K562 (cell line): ENCODE measurements at regions not wholly inside any gene's neighbourhood (a gene's known extent, or its start where the extent isn't known, plus 50 kb on each side); places are given as distances from the start of the nearest gene placed in this dataset.

ENCODE experiments used
- ATAC-seq: fragments of 200-7000 bp; cut with Tn5 transposase; 3 replicates; pipeline ENCODE4 v1.9.1; 2020; ENCODE audit warnings: moderate library complexity
- BruUV-seq: library from RNA; stranded (reverse); fragments of 400-500 nt; replicated peaks from 2 replicates; lab custom pipeline; 2021; lab: Mats Ljungman, UMichigan
- CTCF ChIA-PET: fragments of 300-600 bp; formaldehyde crosslinking; extraction: SDS; loops from one replicate; lab custom pipeline; 2021; ENCODE audit warnings: low intra/inter-chr PET ratio; lab: Yijun Ruan, JAX
- POLR2A ChIA-PET: fragments of 300-600, 350-650 bp; sonication (Branson Sonifier 250); formaldehyde crosslinking; extraction: SDS; loops from one replicate; lab custom pipeline; 2021; ENCODE audit warnings: antibody characterized with exemption, inconsistent platforms; lab: Yijun Ruan, JAX
- DNase-seq, 4 experiments: peaks; one replicate each; pipeline versions ENCODE4 v3.0.0 to v3.0.0-alpha.2; 2011 to 2018; ENCODE audit warnings: low spot score in 3 of 4, mixed read lengths in 3 of 4; ENCODE audit errors: extremely low read depth in 1 of 4
- FAIRE-seq: peaks from 2 replicates; lab custom pipeline; 2011; peaks lifted over from hg19 to GRCh38; lab: Jason Lieb, UNC
- H2AFZ ChIP-seq: 2 replicates; pipeline ENCODE4 v1.6.0; 2011; ENCODE audit warnings: low read depth, low read length, control low read depth, inconsistent platforms
- H3K27ac ChIP-seq: fragments of 200-600 bp; 3 replicates; pipeline ENCODE4 v1.8.0; 2011; ENCODE audit warnings: low read depth, mild to moderate bottlenecking, control low read depth, inconsistent platforms, low read length, moderate library complexity, mixed read lengths; ENCODE audit errors: extremely low read depth
- H3K27me3 ChIP-seq, 2 experiments: fragments of 300-600 bp in 1 of 2; 2 replicates in 1 of 2; 3 replicates in 1 of 2; pipeline versions ENCODE4 v1.6.0 to v1.8.0; 2011; ENCODE audit warnings: inconsistent platforms in 2 of 2, low read length in 2 of 2, mild to moderate bottlenecking in 1 of 2, mixed read lengths in 1 of 2, moderate library complexity in 1 of 2; ENCODE audit not compliant: control insufficient read depth in 2 of 2, insufficient read depth in 2 of 2
- H3K36me3 ChIP-seq: fragments of 300-600 bp; 3 replicates; pipeline ENCODE4 v1.8.0; 2011; ENCODE audit warnings: mild to moderate bottlenecking, low read length, inconsistent platforms; ENCODE audit not compliant: control insufficient read depth, insufficient read depth
- H3K4me1 ChIP-seq, 2 experiments: fragments of 200-600 bp in 1 of 2; replicated peaks in 1 of 2; 2 replicates in 1 of 2; 3 replicates in 1 of 2; pipeline versions ENCODE4 v1.5.1 to v1.8.0; 2011; ENCODE audit warnings: inconsistent platforms in 2 of 2, low read length in 2 of 2, mild to moderate bottlenecking in 1 of 2, mixed read lengths in 1 of 2, moderate library complexity in 1 of 2; ENCODE audit not compliant: control insufficient read depth in 2 of 2, insufficient read depth in 2 of 2
- H3K4me2 ChIP-seq: 2 replicates; pipeline ENCODE4 v1.6.1; 2011; ENCODE audit warnings: low read length, control low read depth, inconsistent platforms, mixed read lengths; ENCODE audit not compliant: insufficient read depth
- H3K4me3 ChIP-seq: fragments of 200-600 bp; sonication (generic), shearing (Covaris generic); 2 replicates; pipeline ENCODE4 v1.5.1; 2016; ENCODE audit warnings: control low read depth, inconsistent platforms
- H3K79me2 ChIP-seq: fragments of 200-600 bp; 3 replicates; pipeline ENCODE4 v1.8.0; 2011; ENCODE audit warnings: low read length, inconsistent platforms; ENCODE audit not compliant: control insufficient read depth, insufficient read depth
- H3K9ac ChIP-seq, 2 experiments: 2 replicates each; pipeline versions ENCODE4 v1.6.0 to v1.6.1; 2011; ENCODE audit warnings: low read depth in 2 of 2, low read length in 2 of 2, control low read depth in 1 of 2, inconsistent platforms in 1 of 2, mild to moderate bottlenecking in 1 of 2, mixed read lengths in 1 of 2; ENCODE audit not compliant: insufficient read depth in 1 of 2
- H3K9me1 ChIP-seq: one replicate; pipeline ENCODE4 v1.6.0; 2011; ENCODE audit warnings: inconsistent platforms, mild to moderate bottlenecking, low read length, moderate library complexity; ENCODE audit not compliant: control insufficient read depth, insufficient read depth
- H3K9me3 ChIP-seq: replicated peaks from 2 replicates; pipeline ENCODE4 v1.5.1; 2011; ENCODE audit warnings: low read depth, low read length, inconsistent platforms; ENCODE audit not compliant: control insufficient read depth, insufficient read depth
- H4K20me1 ChIP-seq: replicated peaks from 2 replicates; pipeline ENCODE4 v1.6.1; 2011; ENCODE audit warnings: low read length, inconsistent platforms, mixed read lengths; ENCODE audit not compliant: control insufficient read depth, insufficient read depth
- FOXJ3 ChIP-seq: sonication (generic); formaldehyde crosslinking; IDR thresholded peaks from 2 replicates; pipeline ENCODE4 v1.4.0; 2020; ENCODE audit warnings: mild to moderate bottlenecking, missing genetic modification reagents
- FOXM1 ChIP-seq, 2 experiments: fragments of 450-650 bp in 1 of 2; sonication (generic) in 1 of 2; formaldehyde crosslinking in 1 of 2; IDR thresholded peaks; 2 replicates each; pipeline versions ENCODE4 v1.6.1 to v1.9.0; 2017 to 2022; ENCODE audit warnings: low read depth in 2 of 2, mild to moderate bottlenecking in 2 of 2, missing genetic modification reagents in 1 of 2, moderate library complexity in 1 of 2
- MTA3 ChIP-seq: fragments of 450-650 bp; formaldehyde crosslinking; IDR thresholded peaks from 2 replicates; pipeline ENCODE4 v1.6.1; 2017; ENCODE audit warnings: mild to moderate bottlenecking, borderline replicate concordance
- MYBL2 ChIP-seq, 2 experiments: fragments of 450-650 bp in 1 of 2; sonication (generic) in 1 of 2; formaldehyde crosslinking in 1 of 2; IDR thresholded peaks; 2 replicates each; pipeline versions ENCODE4 v1.6.1 to v1.8.1; 2017 to 2022; ENCODE audit warnings: borderline replicate concordance in 1 of 2, inconsistent platforms in 1 of 2, low read depth in 1 of 2, mild to moderate bottlenecking in 1 of 2, missing genetic modification reagents in 1 of 2, moderate library complexity in 1 of 2
- NFATC3 ChIP-seq: fragments of 450-650 bp; IDR thresholded peaks from 2 replicates; pipeline ENCODE4 v1.6.1; 2017; ENCODE audit warnings: mild to moderate bottlenecking
- NFXL1 ChIP-seq: fragments of 450-650 bp; formaldehyde crosslinking; IDR thresholded peaks from 2 replicates; pipeline ENCODE4 v1.4.0; 2021; ENCODE audit warnings: mild to moderate bottlenecking
- SETDB1 ChIP-seq: IDR thresholded peaks from one replicate; pipeline ENCODE4 v1.6.1; 2012; ENCODE audit warnings: low read length, control low read depth, inconsistent platforms
- SRF ChIP-seq, 2 experiments: fragments of 250-450, 450-650 bp in 1 of 2; sonication (Bioruptor Pico) in 1 of 2; sonication (generic) in 1 of 2; formaldehyde crosslinking; IDR thresholded peaks; 2 replicates each; pipeline versions ENCODE4 v1.5.0 to v1.5.1; 2020 to 2022; ENCODE audit warnings: mild to moderate bottlenecking in 1 of 2, missing genetic modification reagents in 1 of 2
- ZNF24 ChIP-seq: fragments of 450-650 bp; IDR thresholded peaks from 2 replicates; pipeline ENCODE4 v1.6.1; 2016
- ZNF316 ChIP-seq: fragments of 450-650 bp; IDR thresholded peaks from 2 replicates; pipeline ENCODE4 v1.6.1; 2016
- WGBS: fragments of 100-300 bp; shearing (Covaris generic); methylation state at CpG from one replicate; pipeline ENCODE4 v1.1.6; 2016; ENCODE audit warnings: low coverage, mixed read lengths; ENCODE audit not compliant: insufficient coverage; ENCODE audit errors: missing lambda C conversion rate; 5-methylcytosine and 5-hydroxymethylcytosine counted together
- in situ Hi-C: fragments of 300-500 bp; cut with MboI; formaldehyde crosslinking; loops from 4 replicates; pipeline ENCODE4 v1.15.0; 2018; ENCODE audit warnings: inconsistent platforms, mixed read lengths
- intact Hi-C: fragments of 100-400 bp; cut with micrococcal nuclease; formaldehyde crosslinking; loops from 2 replicates; pipeline ENCODE4 v1.14.2; 2022

DNA sequence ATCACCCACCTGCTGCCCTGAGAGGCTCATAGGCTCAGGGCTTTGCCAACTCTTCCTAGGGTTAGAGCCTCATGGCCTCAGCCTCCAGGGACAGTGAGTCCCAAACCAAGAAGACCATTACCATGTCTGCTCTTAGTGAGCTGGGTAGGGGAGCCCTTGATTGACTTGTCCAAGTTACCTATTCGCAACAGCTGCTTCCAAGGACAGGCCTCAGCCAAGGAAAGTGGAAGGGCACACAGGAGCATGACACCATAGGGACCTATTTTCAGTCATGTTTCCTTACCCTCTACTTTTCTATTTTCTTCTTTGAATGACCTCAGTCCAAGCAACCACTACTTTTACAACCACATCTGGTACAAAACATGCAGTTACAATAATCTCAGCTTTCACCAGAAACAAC is 81.6 kb downstream of the LBH start:
- POLR2A ChIA-PET = interaction anchor here (1.0 kb wide), 1 partner anchor 40 kb away, joined by 3 read pairs; no protein-coding TSS in a partner anchor

DNA sequence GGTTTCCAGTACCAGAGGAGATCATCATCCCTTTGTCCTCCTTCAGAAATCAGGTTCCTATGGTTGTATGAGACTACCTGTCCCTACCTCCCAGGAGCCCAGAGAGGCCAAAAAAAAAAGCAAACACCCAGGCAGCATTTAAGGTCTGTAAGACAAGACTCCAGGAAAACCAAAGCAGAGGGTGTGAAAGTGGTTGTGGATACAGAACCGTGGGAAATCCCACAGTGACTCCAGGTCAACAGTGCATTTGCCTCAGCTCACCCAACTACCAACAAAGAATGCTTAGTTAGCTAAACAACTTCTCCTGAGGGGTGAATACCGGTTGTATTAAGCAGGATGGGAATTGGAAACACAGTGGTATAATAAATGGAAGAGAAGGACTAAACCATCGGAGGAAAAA is 83.6 kb downstream of the LBH start:
- H2AFZ ChIP-seq = no peak overlapping the region
- TF ChIP-seq ZNF24 (no peak), FOXM1 (IDR thresholded peaks at IDR 0.05; ENCODE audit: low read depth) (no peak), FOXM1 (CRISPR knock-in tag; IDR thresholded peaks at IDR 0.05; ENCODE audit: low read depth) (no peak), MTA3 (no peak), ZNF316 (0 out of 2 replicates have a peak, but pooled peaks have one; percentile 3), SRF (CRISPR knock-in tag; IDR thresholded peaks at IDR 0.05) (no peak), MYBL2 (IDR thresholded peaks at IDR 0.05; ENCODE audit: low read depth) (no peak), MYBL2 (CRISPR knock-in tag; IDR thresholded peaks at IDR 0.05; ENCODE audit: borderline replicate concordance) (no peak), SETDB1 (no peak), NFXL1 (no peak)
- TF ChIP-seq, all 486 proteins: peak for 1
- ATAC-seq = no peak
- Histone ChIP-seq H3K27me3 (peaks cover 4 to 5% of the 10 kb centered on the region in 2 experiments; a peak in 4 of 5 replicates), H3K9me1 (no peaks in the 10 kb centered on the region), H4K20me1 (no peaks in the 10 kb centered on the region), H3K9ac (no peak overlapping the region), H3K9me3 (no peaks in the 10 kb centered on the region), H3K4me2 (no peak overlapping the region), H3K36me3 (no peaks in the 10 kb centered on the region), H3K79me2 (no peaks in the 10 kb centered on the region), H3K4me1 (peaks cover 4 to 13% of the 10 kb centered on the region in 2 experiments; a peak in 4 of 5 replicates), H3K4me3 (no peak overlapping the region), H3K27ac (no peak overlapping the region)
- no TSS peak for BruUV-seq
- POLR2A ChIA-PET = no interaction called here
- CTCF ChIA-PET = no interaction called here
- intact Hi-C loops (no loop called here), in situ Hi-C loops (no loop called here)
- DNase-seq = no peak
- no peak for FAIRE-seq
- WGBS = 22% methylated on average over 3 of the region's 3 CpGs

More for the DNA sequence above, 81.6 kb downstream of the LBH start:
- CTCF ChIA-PET = no interaction called here
- H2AFZ ChIP-seq = no peak overlapping the region
- H3K4me3 ChIP-seq = no peak overlapping the region
- H3K9me1 ChIP-seq = no peaks in the 10 kb centered on the region
- in situ Hi-C loops = no loop called here
- H3K4me1 ChIP-seq = peaks cover 4 to 19% of the 10 kb centered on the region in 2 experiments; a peak in 4 of 5 replicates
- no peak overlapping the region for H3K4me2 ChIP-seq
- H3K27me3 ChIP-seq = no peaks in the 10 kb centered on the region
- intact Hi-C loops = no loop called here
- ATAC-seq = no peak
- DNase-seq = no peak
- H4K20me1 ChIP-seq = no peaks in the 10 kb centered on the region
- WGBS = 56% methylated on average over 1 of the region's 1 CpG
- no peaks in the 10 kb centered on the region for H3K79me2 ChIP-seq
- no peak for FAIRE-seq
- H3K36me3 ChIP-seq = no peaks in the 10 kb centered on the region
- H3K9ac ChIP-seq = no peak overlapping the region
- no TSS peak for BruUV-seq
- H3K27ac ChIP-seq = no peak overlapping the region
- TF ChIP-seq NFATC3 = no peak
- TF ChIP-seq FOXJ3 (CRISPR knock-in tag) = no peak
- TF ChIP-seq, all 486 proteins: peak for 0
- no peaks in the 10 kb centered on the region for H3K9me3 ChIP-seq
